ENCODE measurements at regions not wholly inside any gene's neighbourhood (a gene's known extent, or its start where the extent isn't known, plus 50 kb on each side); places are given as distances from the start of the nearest gene placed in this dataset.

- Histone ChIP-seq H3K4me2 (ENCODE audit: low read depth, low read length) (no peak overlapping the region), H2AFZ (ENCODE audit: low read length) (no peak overlapping the region), H3K9ac (ENCODE audit: insufficient read depth, low read depth, low read length) (no peak overlapping the region), H3K27me3 (ENCODE audit: control insufficient read depth in 1 of 2, insufficient read depth in 2 of 2, low read length in 2 of 2) (no peaks in the 10 kb centered on the region), H3K9me3 (ENCODE audit: low read length) (no peaks in the 10 kb centered on the region), H4K20me1 (ENCODE audit: insufficient read depth, low read length) (no peaks in the 10 kb centered on the region), H3K4me3 (replicated peaks in 1 of 3; ENCODE audit: insufficient read depth in 1 of 3, low read depth in 2 of 3, low read length in 3 of 3) (no peak overlapping the region), H3K36me3 (replicated peaks in 1 of 2; ENCODE audit: control insufficient read depth in 1 of 2, insufficient read depth in 2 of 2, low read length in 2 of 2) (no peaks in the 10 kb centered on the region), H3K4me1 (ENCODE audit: insufficient read depth, low read length) (no peaks in the 10 kb centered on the region), H3K27ac (ENCODE audit: extremely low read length, insufficient read depth, low read length) (no peak overlapping the region), H3K79me2 (ENCODE audit: insufficient read depth, low read length) (no peaks in the 10 kb centered on the region)
- no peak for DNase-seq (ENCODE audit: low spot score)
- ATAC-seq: no peak
- CTCF ChIA-PET (ENCODE audit: low intra/inter-chr PET ratio, low total read pairs): no interaction called here
- TF ChIP-seq MTA1 (CRISPR knock-in tag; IDR thresholded peaks at IDR 0.05; ENCODE audit: borderline replicate concordance) (no peak), HIVEP1 (CRISPR knock-in tag; IDR thresholded peaks at IDR 0.05) (no peak), SAFB2 (CRISPR knock-in tag; IDR thresholded peaks at IDR 0.05; ENCODE audit: borderline replicate concordance, low read depth) (no peak), FOXK1 (CRISPR knock-in tag; IDR thresholded peaks at IDR 0.05; ENCODE audit: borderline replicate concordance, low read depth) (no peak), SMAD9 (CRISPR knock-in tag; IDR thresholded peaks at IDR 0.05) (no peak), KDM2A (CRISPR knock-in tag; IDR thresholded peaks at IDR 0.05; ENCODE audit: borderline replicate concordance, low read depth) (no peak), NONO (IDR thresholded peaks at IDR 0.05) (no peak), NONO (CRISPR knock-in tag; conservative IDR thresholded peaks at IDR 0.05) (no peak), ZNF543 (CRISPR knock-in tag; IDR thresholded peaks at IDR 0.05) (no peak), ATM (IDR thresholded peaks at IDR 0.05; ENCODE audit: borderline replicate concordance) (no peak), ZFP1 (CRISPR knock-in tag; IDR thresholded peaks at IDR 0.05) (no peak), NRL (CRISPR knock-in tag; IDR thresholded peaks at IDR 0.05; ENCODE audit: borderline replicate concordance) (no peak)
- TF ChIP-seq, protein P1, sequence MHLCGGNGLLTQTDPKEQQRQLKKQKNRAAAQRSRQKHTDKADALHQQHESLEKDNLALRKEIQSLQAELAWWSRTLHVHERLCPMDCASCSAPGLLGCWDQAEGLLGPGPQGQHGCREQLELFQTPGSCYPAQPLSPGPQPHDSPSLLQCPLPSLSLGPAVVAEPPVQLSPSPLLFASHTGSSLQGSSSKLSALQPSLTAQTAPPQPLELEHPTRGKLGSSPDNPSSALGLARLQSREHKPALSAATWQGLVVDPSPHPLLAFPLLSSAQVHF (CRISPR knock-in tag; IDR thresholded peaks at IDR 0.05): no peak
- TF ChIP-seq, protein P2, sequence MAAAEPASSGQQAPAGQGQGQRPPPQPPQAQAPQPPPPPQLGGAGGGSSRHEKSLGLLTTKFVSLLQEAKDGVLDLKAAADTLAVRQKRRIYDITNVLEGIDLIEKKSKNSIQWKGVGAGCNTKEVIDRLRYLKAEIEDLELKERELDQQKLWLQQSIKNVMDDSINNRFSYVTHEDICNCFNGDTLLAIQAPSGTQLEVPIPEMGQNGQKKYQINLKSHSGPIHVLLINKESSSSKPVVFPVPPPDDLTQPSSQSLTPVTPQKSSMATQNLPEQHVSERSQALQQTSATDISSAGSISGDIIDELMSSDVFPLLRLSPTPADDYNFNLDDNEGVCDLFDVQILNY (CRISPR knock-in tag; conservative IDR thresholded peaks at IDR 0.05): no peak
- 6% methylated on average over 4 of the region's 4 CpGs for WGBS (ENCODE audit: low lambda C conversion rate)
- no peak for FAIRE-seq
- intact Hi-C loops (cut with micrococcal nuclease; ENCODE audit: unreplicated experiment): no loop called here
- no TSS peak for BruUV-seq (replicated peaks)
- POLR2A ChIA-PET: no interaction called here
- in situ Hi-C loops (cut with HindIII; ENCODE audit: extremely low pct_ligation_motif_present, low pct_unique_long_range_greater_than_20kb): no loop called here
Observed at GRCh38 chr4:60953826-60954225, 246.3 kb upstream of the ADGRL3 start.
